CD4-positive, alpha-beta T cell treated with Interferon alpha-2 for 1 hour (primary cell): ENCODE measurements at regions not wholly inside any gene's neighbourhood (a gene's known extent, or its start where the extent isn't known, plus 50 kb on each side); places are given as distances from the start of the nearest gene placed in this dataset.
"Not testable (repeated sequence)": the region's sequence is repeated elsewhere in the genome, so short reads cannot be mapped to it uniquely, and the experiment has no call there.

Experiments
- DNase-seq, 2 donors: peaks; one replicate each; pipeline ENCODE4 v3.0.0-alpha.2; 2020 to 2022

DNA sequence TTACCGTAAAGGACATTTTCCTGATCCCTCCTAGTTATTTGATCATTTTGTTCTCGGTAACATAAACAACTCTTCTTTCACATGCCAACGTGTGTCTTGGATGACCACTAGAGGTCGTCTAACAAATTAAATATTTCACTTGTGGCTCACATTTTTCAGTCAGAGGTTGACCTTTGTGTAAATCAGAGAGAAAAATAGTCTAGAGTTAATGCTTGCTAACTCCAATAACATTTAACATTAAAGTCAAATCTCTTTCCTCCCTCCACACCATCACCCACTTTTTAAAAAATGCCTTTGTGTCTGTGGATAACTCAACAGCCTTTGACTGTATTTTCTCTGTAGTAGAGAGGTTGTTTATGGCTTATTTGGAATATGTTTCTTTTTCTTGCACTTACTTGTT is 220.5 kb upstream of the B3GALT2 start:
- peak in 1 of 2 donors; percentile 66 for DNase-seq

DNA sequence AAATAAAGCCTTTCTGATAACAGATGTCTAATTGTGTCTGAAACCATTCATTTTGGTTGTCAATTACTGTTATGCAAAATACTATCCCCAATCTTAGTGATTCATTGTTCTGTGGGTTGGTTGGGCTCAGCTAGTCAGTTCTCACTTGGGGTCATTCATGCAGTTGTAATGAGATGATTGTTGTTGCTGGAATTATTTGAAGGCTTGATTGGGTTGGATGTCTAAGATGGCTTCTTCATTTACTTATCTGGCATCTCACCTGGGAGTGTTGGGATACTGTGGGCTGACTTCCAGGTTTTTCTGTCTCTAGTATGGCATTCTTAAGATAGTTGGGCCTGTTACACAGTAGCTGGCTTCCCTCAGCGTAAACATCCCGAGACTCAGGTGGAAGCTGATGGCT is 217.8 kb upstream of the B3GALT2 start:
- no peak for DNase-seq

DNA sequence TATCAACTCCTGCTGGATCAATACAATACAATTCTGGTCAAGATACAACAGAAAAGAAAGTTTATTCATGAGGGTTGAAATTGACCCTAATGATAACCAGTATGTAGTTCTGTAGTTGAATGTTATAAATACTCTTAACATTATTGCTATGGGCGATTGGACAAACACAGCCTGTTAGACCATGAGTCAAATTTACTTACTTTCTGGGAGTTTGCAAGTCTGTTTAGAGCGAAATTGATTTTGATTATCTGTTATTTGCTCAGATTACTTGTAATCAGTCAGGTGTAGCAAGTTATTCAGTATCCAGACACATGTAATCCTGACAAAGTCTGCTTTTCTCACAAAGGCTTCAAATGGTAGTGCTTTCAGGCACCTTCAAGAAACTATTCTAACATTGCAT is 216.6 kb upstream of the B3GALT2 start:
- DNase-seq, result no peak

DNA sequence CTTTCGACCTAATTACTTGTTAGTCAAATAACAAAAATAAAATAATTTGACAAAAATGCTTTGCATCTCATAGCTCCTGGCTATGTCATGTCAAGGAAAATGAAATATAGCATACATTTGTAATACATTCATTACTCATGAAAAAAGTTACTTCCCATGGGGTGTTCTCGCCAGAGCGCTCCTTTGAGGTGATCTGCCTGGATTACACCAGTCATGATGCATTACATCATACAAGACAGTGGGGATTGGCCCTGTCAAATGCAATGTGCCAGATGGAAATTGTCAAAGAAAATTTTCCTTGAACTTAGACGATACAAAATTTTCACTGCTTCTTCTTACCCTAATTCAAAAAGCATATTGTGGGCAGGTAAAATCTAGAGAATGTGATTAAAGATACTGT is 215.6 kb upstream of the B3GALT2 start:
- no peak for DNase-seq

GRCh38 chr1:193394336-193394735 is 207.9 kb upstream of the B3GALT2 start:
- no peak for DNase-seq

GRCh38 chr1:193392686-193393085 is 206.3 kb upstream of the B3GALT2 start:
- DNase-seq, result no peak

DNA sequence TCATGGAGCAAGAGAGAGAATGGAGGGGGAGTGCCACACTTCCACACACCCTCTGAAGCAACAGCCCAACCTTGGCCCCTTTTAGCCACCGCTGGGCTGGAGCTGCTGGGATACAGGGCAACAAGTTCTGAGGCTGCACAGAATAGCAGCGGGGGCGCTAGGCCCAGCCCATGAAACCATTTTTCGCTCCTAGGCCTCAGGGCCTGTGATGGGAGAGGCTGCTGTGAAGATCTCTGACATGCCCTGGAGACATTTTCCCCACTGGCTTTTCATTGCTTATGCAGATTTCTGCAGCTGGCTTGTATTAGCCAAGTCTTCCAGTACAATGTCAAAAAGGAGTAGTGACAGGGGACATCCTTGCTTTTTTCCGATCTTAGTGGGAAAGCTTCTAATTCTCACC is 202.3 kb upstream of the B3GALT2 start:
- DNase-seq, result no peak

DNA sequence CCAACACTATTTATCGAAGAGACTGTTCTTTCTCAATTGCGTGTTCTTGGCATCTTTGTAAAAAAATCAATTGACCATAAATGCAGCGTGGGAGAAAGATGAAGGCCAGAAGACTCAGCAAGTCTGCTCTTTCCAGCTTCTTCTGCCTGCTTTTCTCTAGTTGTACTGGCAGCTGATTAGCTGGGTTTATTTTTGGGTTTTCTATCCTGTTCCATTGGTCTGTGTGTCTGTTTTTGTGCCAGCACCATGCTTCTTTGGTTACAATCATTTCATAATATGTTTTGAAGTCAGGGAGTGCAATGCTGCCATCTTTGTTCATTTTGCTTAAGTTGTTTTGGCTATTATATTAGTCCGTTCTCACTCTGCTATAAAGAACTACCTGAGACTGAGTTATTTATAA is 201.8 kb upstream of the B3GALT2 start:
- DNase-seq, result no peak

- DNase-seq, result no peak
Measured at GRCh38 chr1:193387406-193387805, 201.0 kb upstream of the B3GALT2 start.

- not testable (repeated sequence) for DNase-seq
Measured at GRCh38 chr1:193378451-193378850, 192.0 kb upstream of the B3GALT2 start.

DNA sequence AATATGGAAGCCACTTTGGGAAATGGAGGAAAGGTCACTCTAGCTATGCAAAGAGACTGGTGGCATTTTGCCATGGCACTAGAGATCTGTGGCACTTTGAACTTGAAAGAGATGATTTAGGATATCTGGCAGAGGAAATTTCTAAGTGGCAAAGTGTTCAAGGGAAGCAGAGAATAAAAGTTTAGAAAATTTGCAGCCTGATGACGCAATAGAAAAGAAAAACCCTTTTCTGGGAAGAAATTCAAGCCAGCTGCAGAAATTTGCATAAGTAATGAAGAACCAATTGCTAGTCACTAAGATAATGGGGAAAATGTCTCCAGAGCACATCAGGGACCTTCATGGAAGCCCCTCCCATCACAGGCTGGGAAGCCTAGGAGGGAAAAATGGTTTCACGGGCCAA is 191.1 kb upstream of the B3GALT2 start:
- DNase-seq, result no peak

DNA sequence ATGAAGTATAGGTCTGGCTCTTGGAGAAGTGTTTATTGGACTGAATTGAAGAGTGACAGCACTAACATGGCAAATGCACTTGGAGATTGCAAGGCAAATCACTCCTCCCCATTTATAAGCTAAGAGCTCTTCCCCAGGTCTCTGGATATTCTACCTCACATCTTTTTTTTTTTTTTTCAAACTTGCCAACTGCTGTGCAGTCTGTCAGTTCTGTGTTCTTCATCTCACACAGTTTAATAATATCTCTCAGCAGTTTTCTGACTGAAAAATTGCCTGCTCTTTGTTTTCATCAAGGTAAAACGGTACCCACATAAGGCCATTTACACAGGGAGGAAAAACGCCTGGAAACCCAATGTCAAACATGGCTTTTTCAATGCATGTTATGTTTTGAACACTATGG is 186.1 kb upstream of the B3GALT2 start:
- no peak for DNase-seq

DNA sequence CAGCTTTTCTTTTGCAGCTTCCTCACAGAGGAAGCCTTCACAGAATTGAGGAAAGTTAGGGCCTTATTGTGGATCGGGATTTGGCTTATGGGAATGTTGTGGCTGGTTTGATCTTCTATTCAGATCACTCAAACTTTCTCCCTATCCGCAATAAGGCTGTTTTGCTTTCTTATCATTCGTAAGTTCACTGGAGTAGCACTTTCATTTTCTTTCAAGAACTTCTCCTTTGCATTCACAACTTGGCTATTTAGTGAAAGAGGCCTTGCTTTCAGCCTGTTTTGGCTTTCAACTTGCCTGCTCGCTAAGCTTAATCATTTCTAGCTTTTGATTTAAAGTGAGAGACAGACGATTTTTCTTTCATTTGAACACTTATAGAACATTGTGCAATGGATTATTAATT is 181.9 kb upstream of the B3GALT2 start:
- peak in 1 of 2 donors; percentile 26 for DNase-seq

GRCh38 chr1:193367863-193368262 is 181.4 kb upstream of the B3GALT2 start:
- no peak for DNase-seq

- DNase-seq, result no peak
Measured at GRCh38 chr1:193366764-193367507, 180.5 kb upstream of the B3GALT2 start.

DNA sequence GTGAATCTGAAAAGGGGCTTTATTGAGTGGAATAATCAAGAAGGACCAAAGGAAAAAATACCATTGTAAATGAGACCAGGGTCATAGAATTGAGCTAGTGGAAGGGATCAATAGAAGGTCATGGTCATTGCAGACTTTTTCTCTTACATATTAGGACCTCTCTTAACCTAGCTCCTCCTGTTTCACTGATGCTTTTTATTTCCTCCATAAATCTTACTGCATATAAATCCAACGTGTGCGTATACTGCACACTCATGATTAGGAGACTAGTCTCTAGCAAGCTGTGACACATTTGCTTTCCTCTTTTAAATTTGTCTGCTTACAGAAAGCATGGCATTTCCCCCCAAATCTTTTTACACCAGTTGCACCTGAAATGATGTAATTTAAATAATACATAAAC is 179.6 kb upstream of the B3GALT2 start:
- no peak for DNase-seq

DNA sequence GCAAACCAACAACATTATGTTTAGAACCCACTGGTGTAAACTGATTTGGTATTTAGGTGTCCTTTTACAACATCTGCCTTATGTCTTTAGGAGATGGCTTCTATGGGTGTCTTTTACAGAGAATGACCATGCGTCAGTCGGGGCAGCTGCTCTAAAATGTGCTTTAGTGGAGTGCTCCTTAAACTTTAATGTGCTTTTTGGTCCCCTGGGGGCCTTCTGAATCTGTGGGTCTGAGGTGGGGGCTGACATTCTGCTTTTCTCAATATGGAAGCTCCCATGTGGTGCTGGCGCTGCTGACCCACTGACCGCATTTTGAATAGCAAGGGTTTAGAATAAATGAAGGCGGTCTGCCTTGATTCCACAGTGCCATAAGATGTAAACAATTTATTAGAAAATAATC is 173.2 kb upstream of the B3GALT2 start:
- DNase-seq, result no peak

- DNase-seq, result no peak
Measured at GRCh38 chr1:193358419-193358818, 172.0 kb upstream of the B3GALT2 start.

DNA sequence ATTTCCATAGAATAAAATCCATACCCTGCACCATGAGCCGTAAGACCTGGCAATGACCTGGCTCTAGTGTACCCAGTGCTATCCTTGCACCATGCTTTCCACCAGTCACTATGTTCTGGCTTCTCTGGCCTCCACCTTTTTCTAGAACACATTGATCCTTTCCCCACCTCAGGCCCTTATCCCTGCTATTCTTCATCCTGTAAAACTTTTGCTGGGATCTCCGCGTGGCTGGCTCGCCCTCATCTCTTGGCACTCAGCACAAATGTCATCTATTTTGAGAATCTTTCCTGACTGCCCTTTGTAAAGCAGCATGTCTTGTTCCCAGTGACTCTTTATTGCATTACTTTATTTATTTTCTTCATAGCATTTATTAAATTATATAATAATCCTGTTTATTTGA is 169.8 kb upstream of the B3GALT2 start:
- DNase-seq, result no peak

DNA sequence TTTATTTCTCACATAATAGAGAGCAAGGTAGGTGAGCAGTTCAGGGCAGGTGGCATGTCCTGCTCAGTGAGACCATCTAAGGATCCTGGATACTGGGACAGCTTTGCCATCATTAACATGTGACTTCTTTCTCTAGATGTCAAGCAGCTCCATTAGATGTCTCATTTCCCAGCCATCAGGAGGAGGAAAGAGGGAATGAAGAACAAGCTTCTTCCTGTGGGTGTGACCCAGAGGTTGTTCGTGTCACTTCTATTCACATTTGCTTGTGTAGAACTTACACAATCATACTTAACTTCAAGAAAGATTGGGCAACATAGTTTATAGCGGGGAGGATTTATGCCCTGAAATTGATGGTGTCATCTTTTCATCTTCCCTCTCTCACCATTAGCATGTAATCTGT is 169.2 kb upstream of the B3GALT2 start:
- DNase-seq, result no peak

DNA sequence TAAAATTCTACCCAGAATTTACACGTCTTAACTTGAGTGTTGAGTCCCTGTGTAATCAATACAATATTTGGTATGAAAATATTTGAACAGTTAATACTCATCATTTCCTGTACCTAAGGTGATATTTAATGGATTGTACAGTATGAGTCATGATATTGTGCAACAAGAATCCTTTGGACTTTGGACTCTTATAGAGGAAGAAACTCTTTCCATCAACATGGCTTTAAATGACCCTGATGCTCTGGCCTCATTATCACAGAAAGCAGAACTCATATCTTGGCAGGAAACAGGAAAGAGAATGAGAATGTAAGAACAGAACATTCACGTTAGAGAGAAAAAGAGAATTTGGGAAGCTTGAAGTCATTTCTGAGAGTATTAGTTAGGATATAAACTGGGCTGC is 168.8 kb upstream of the B3GALT2 start:
- DNase-seq, result no peak

DNA sequence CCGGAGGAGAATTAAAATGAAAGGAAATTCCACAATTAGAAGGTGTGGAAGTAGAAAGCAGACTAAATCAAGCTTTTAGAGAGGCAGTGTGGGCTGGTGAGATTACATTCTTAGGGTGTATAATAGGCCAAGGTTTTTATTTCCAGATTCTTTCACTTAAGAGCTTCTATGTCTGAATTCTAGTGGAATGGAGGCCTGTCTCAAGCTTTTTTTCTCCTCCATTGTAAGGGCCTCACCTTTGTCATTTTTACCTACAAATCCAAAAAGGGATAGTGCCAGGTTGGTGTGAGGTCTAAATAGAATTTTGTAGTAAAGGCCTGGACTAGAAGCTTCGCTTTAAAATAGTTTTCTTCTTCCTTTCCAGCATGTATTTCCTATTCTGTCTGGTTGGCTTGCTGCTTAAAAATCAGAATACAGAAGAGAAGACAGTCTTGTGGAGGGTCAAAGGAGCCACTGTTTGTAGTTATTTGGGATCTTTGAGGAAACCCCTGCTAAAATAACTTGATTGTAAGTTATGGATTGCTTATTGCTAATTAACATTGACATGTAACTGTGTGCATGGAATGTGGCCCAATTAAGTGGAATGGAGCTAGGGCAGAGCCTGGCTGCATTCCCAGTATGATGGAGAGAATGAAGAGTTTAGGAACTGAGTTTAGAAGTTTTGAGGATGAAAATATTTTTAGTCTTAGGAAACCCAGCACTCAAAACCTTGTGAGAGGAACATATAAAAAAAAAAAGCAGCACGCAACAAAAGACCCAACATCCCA is 162.5 kb upstream of the B3GALT2 start:
- DNase-seq, result no peak

GRCh38 chr1:193348091-193348768 is 161.8 kb upstream of the B3GALT2 start:
- DNase-seq, result no peak

DNA sequence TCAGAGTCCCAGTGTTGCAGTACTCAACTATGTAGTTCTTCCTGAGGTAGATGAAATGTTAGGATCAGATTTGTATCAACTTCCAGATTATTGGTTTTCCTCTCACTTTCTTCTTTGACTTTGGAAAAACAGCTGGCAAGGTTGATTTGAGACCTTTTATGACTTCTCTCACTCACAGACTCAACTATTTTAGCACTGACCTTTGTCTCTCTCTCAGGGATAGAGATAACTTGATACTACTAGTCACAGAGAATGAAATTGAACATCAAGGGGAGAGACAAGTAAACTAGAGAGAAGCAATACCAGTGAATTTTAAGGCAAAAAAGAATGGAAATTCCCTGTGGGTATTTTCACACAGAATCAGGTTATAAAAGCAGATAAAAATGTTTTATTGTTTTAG is 159.7 kb upstream of the B3GALT2 start:
- no peak for DNase-seq
